Progenitor cell of endocrine pancreas (in vitro differentiated cells): ENCODE measurements at regions not wholly inside any gene's neighbourhood (a gene's known extent, or its start where the extent isn't known, plus 50 kb on each side); places are given as distances from the start of the nearest gene placed in this dataset.
A peak's percentile ranks its signal among the peaks of the same experiment; 100 is the strongest.

ENCODE experiments used
- DNase-seq: peaks from one replicate; pipeline ENCODE4 v3.0.0; 2021; ENCODE audit warnings: low spot score; ENCODE audit not compliant: unreplicated experiment
- H3K27ac Mint-ChIP-seq: 2 replicates; pipeline ENCODE4 v1.8.0; 2021; ENCODE audit warnings: mild to moderate bottlenecking, moderate library complexity, mixed read lengths
- H3K27me3 Mint-ChIP-seq: 2 replicates; pipeline ENCODE4 v1.8.0; 2021; ENCODE audit warnings: mixed read lengths
- H3K36me3 Mint-ChIP-seq: 2 replicates; pipeline ENCODE4 v1.8.0; 2022; ENCODE audit warnings: mixed read lengths; ENCODE audit not compliant: insufficient read depth
- H3K4me1 Mint-ChIP-seq: 2 replicates; pipeline ENCODE4 v1.8.0; 2021; ENCODE audit warnings: low read depth, mixed read lengths
- H3K4me3 Mint-ChIP-seq: 2 replicates; pipeline ENCODE4 v1.8.0; 2021; ENCODE audit warnings: low read depth, mild to moderate bottlenecking, moderate library complexity, mixed read lengths
- H3K9me3 Mint-ChIP-seq: 2 replicates; pipeline ENCODE4 v1.8.0; 2021; ENCODE audit warnings: low read depth, mixed read lengths
- TF ChIP-seq, protein P1 (sequence below): fragments of 200-600 bp; sonication (generic); IDR thresholded peaks from one replicate; pipeline ENCODE4 v1.5.0; 2021; ENCODE audit warnings: antibody characterized with exemption, mild to moderate bottlenecking; ENCODE audit not compliant: unreplicated experiment

DNA sequence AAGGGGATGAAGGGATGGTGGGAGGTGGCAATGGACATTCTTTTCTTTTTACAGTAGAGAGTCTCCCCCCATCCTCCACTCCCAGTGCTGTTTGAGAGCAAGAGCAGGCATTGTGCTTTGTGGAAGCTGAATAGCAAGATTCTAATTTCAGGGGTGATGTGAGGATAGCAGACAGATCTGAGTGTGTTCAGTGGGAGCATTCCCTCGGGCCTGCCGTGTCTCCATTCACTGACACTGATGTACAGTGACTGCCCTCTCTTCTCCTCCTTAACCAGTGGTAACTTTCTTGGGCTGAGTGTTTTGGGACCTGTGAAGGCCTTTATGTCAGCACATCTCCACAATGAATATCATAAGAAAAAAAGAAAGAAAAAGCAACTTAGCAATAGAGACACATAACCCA is 396.6 kb upstream of the RPS6KA3 start:
- Mint-ChIP-seq H3K36me3 (no peaks in the 10 kb centered on the region), H3K9me3 (peaks cover 4% of the 10 kb centered on the region), H3K4me1 (no peaks in the 10 kb centered on the region), H3K27me3 (no peaks in the 10 kb centered on the region), H3K27ac (peak overlapping the region; percentile 49), H3K4me3 (no peak overlapping the region)
- TF ChIP-seq, protein P1, sequence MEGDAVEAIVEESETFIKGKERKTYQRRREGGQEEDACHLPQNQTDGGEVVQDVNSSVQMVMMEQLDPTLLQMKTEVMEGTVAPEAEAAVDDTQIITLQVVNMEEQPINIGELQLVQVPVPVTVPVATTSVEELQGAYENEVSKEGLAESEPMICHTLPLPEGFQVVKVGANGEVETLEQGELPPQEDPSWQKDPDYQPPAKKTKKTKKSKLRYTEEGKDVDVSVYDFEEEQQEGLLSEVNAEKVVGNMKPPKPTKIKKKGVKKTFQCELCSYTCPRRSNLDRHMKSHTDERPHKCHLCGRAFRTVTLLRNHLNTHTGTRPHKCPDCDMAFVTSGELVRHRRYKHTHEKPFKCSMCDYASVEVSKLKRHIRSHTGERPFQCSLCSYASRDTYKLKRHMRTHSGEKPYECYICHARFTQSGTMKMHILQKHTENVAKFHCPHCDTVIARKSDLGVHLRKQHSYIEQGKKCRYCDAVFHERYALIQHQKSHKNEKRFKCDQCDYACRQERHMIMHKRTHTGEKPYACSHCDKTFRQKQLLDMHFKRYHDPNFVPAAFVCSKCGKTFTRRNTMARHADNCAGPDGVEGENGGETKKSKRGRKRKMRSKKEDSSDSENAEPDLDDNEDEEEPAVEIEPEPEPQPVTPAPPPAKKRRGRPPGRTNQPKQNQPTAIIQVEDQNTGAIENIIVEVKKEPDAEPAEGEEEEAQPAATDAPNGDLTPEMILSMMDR = no peak
- no peak for DNase-seq

DNA sequence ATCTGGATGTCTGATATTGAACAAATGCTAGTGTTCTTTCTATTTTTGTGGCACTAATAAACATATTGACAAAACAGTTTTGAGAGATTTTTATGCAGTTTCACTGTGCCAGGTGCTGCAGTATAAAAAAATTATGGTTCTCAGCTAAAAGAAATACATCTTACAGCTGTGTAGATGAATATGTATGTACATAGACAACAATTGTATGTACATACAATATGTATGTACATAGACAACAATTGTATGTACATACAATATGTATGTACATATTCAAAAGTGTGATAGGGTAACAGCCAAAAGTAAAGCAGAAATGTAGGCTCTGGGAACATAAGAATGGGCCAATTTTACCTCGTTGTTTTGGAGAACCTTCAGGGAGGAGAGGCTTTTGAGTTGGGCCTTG is 390.0 kb upstream of the RPS6KA3 start:
- Mint-ChIP-seq H3K27ac (no peak overlapping the region), H3K4me1 (peaks cover 2% of the 10 kb centered on the region), H3K27me3 (no peaks in the 10 kb centered on the region)

DNA sequence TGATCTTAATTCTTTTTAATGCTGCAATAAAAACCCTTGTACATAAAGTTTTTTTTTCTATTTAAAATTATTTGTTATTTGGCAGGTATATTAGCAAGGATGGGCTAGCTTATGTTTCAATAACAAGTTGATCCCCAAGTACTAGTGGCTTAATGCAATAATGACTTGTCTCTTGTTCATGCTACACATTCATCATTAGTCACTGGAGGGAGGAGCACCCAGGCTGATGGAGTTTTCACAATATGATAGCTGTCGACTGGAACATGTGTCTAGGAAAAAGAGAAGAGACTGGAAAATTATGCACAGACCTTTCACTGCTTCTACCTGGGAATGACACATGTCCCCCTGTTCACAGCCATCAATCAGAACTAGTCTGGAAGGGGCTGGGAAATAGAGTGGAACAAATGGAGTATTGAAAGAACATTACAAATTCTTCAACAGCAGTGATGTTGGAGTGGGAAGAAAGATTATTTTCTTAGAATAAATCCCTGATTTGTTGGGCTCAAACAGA is 387.9 kb upstream of the RPS6KA3 start:
- no peaks in the 10 kb centered on the region for H3K27me3 Mint-ChIP-seq
- peaks cover 2% of the 10 kb centered on the region for H3K4me1 Mint-ChIP-seq
- no peak overlapping the region for H3K27ac Mint-ChIP-seq
- TF ChIP-seq, protein P1 = no peak
- H3K36me3 Mint-ChIP-seq = no peaks in the 10 kb centered on the region
- H3K9me3 Mint-ChIP-seq = peaks cover 7% of the 10 kb centered on the region
- no peak for DNase-seq
- no peak overlapping the region for H3K4me3 Mint-ChIP-seq

More for the DNA sequence above, 390.0 kb upstream of the RPS6KA3 start:
- no peaks in the 10 kb centered on the region for H3K36me3 Mint-ChIP-seq
- TF ChIP-seq, protein P1 = no peak
- H3K9me3 Mint-ChIP-seq = peaks cover 7% of the 10 kb centered on the region
- no peak overlapping the region for H3K4me3 Mint-ChIP-seq
- DNase-seq = no peak

DNA sequence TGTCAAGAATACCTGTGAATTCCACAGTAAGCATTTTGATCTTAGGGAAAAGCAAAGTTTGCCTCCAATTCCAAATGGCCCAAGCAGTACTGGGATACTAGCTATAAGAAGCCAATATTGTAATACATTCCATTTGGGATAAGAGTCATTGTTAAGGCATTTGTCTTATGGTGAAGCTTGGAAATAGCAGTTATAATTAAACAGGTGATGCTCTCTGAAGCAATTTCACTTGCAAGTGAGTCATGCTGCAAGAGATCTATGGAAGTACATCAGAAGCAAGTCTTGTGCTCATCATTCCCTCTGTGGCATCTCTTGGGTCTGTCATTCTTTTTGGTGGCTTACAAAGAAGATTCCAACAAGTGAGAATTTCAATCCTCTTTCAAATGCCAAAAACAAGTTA is 386.4 kb upstream of the RPS6KA3 start:
- TF ChIP-seq, protein P1 = no peak
- Mint-ChIP-seq H3K36me3 (no peaks in the 10 kb centered on the region), H3K4me3 (no peak overlapping the region), H3K27ac (no peak overlapping the region), H3K9me3 (peaks cover 2% of the 10 kb centered on the region), H3K4me1 (peaks cover 2% of the 10 kb centered on the region), H3K27me3 (no peaks in the 10 kb centered on the region)
- no peak for DNase-seq

DNA sequence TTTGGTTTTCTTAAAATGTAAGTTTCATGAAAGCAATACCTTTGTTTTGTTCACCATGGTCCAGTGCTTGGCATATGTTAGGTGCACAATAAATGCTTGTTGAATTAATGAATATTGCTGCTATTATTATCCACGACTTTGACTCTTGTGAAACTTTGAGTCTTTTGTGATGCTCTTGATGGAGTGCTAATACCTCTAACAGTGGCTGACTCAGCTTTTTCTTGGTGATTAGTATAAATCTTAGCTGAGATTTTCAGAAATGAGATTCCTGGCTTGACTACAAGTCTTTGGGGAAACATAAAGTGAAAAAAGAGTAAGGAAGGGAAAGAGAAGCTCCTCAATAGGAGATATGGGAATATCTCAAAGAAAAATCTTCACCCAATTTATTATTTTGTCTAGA is 375.2 kb upstream of the RPS6KA3 start:
- Mint-ChIP-seq H3K4me3 (no peak overlapping the region), H3K4me1 (peaks cover 10% of the 10 kb centered on the region), H3K27me3 (no peaks in the 10 kb centered on the region), H3K27ac (no peak overlapping the region), H3K36me3 (no peaks in the 10 kb centered on the region), H3K9me3 (peaks cover 23% of the 10 kb centered on the region)
- TF ChIP-seq, protein P1 = no peak
- DNase-seq = no peak
